Posterior cingulate gyrus (tissue), 11 donors: ENCODE measurements at regions not wholly inside any gene's neighbourhood (a gene's known extent, or its start where the extent isn't known, plus 50 kb on each side); places are given as distances from the start of the nearest gene placed in this dataset.

ENCODE experiments used
- DNase-seq, 10 donors: peaks; one replicate each; pipeline versions ENCODE4 v3.0.0 to v3.0.0-alpha.2; 2020 to 2021; ENCODE audit warnings: mixed read lengths in 3 of 10
- intact Hi-C: fragments of 100-400 bp; cut with DNase I; formaldehyde crosslinking; loops from one replicate; pipeline ENCODE4 v1.15.1; 2023

- no peak for DNase-seq
- intact Hi-C loops, result no loop called here
Measured at GRCh38 chr9:86765746-86766430, 181.4 kb downstream of the GAS1 start.

- DNase-seq, result no peak
- intact Hi-C loops, result no loop called here
Measured at GRCh38 chr9:86764671-86765343, 182.5 kb downstream of the GAS1 start.

GRCh38 chr9:86764221-86764624 is 183.1 kb downstream of the GAS1 start:
- DNase-seq, result no peak
- intact Hi-C loops, result no loop called here

- intact Hi-C loops, result no loop called here
- DNase-seq, result no peak
Measured at GRCh38 chr9:86763791-86764190, 183.5 kb downstream of the GAS1 start.

- intact Hi-C loops, result no loop called here
- no peak for DNase-seq
Measured at GRCh38 chr9:86757382-86757720, 190.0 kb downstream of the GAS1 start.

- no peak for DNase-seq
- intact Hi-C loops, result no loop called here
Measured at GRCh38 chr9:86756576-86757381, 190.5 kb downstream of the GAS1 start.

GRCh38 chr9:86755561-86755941 is 191.8 kb downstream of the GAS1 start:
- intact Hi-C loops, result no loop called here
- DNase-seq, result no peak

- no peak for DNase-seq
- intact Hi-C loops, result no loop called here
Measured at GRCh38 chr9:86754581-86755560, 192.4 kb downstream of the GAS1 start.

- intact Hi-C loops, result no loop called here
- DNase-seq, result no peak
Measured at GRCh38 chr9:86753836-86754235, 193.5 kb downstream of the GAS1 start.

GRCh38 chr9:86752733-86753132 is 194.6 kb downstream of the GAS1 start:
- intact Hi-C loops, result no loop called here
- DNase-seq, result no peak

- DNase-seq, result no peak
- intact Hi-C loops, result no loop called here
Measured at GRCh38 chr9:86751956-86752355, 195.3 kb downstream of the GAS1 start.

- DNase-seq, result no peak
- intact Hi-C loops, result no loop called here
Measured at GRCh38 chr9:86751207-86751606, 196.1 kb downstream of the GAS1 start.

GRCh38 chr9:86749894-86750255 is 197.4 kb downstream of the GAS1 start:
- DNase-seq, result no peak
- intact Hi-C loops, result no loop called here

- intact Hi-C loops, result no loop called here
- DNase-seq, result no peak
Measured at GRCh38 chr9:86749161-86749893, 198.0 kb downstream of the GAS1 start.

- no peak for DNase-seq
- intact Hi-C loops, result no loop called here
Measured at GRCh38 chr9:86747711-86748110, 199.6 kb downstream of the GAS1 start.

- intact Hi-C loops, result no loop called here
- DNase-seq, result no peak
Measured at GRCh38 chr9:86741311-86742208, 205.7 kb downstream of the GAS1 start.

GRCh38 chr9:86735772-86736458 is 211.4 kb downstream of the GAS1 start:
- no peak for DNase-seq
- intact Hi-C loops, result no loop called here

GRCh38 chr9:86734771-86735170 is 212.5 kb downstream of the GAS1 start:
- intact Hi-C loops, result no loop called here
- DNase-seq, result no peak
